ENCODE measurements at regions not wholly inside any gene's neighbourhood (a gene's known extent, or its start where the extent isn't known, plus 50 kb on each side); places are given as distances from the start of the nearest gene placed in this dataset.

GRCh38 chr1:192266645-192267044, 50.1 kb upstream of the RGS21 start:
- no TSS peak for BruUV-seq (replicated peaks)
- no peaks in the 10 kb centered on the region for H3K9me3 ChIP-seq (ENCODE audit: low read length)
- no peak overlapping the region for H3K9ac ChIP-seq (ENCODE audit: low read length)
- no peak overlapping the region for H2AFZ ChIP-seq (ENCODE audit: low read length)
- H3K27ac ChIP-seq (ENCODE audit: low read length): no peak overlapping the region
- no peaks in the 10 kb centered on the region for H4K20me1 ChIP-seq (ENCODE audit: low read length)
- CTCF ChIA-PET: no interaction called here
- no peak for TF ChIP-seq CTCF (conservative IDR thresholded peaks at IDR 0.05; ENCODE audit: low read depth, low read length)
- TF ChIP-seq EZH2phosphoT487 (IDR thresholded peaks at IDR 0.05; ENCODE audit: borderline replicate concordance, low read length): no peak
- no peak for TF ChIP-seq EZH2 (IDR thresholded peaks at IDR 0.05; ENCODE audit: low read length, unreplicated experiment)
- H3K4me3 ChIP-seq (ENCODE audit: low read length): no peak overlapping the region
- H3K9me2 ChIP-seq (replicated peaks; ENCODE audit: low read length): no peaks in the 10 kb centered on the region
- H3F3A ChIP-seq (ENCODE audit: low read length, unreplicated experiment): no peaks in the 10 kb centered on the region
- POLR2A ChIA-PET (ENCODE audit: unreplicated experiment): no interaction called here
- H3K27me3 ChIP-seq (ENCODE audit: low read length): no peaks in the 10 kb centered on the region
- intact Hi-C loops (cut with micrococcal nuclease): no loop called here
- ATAC-seq (no peak), DNase-seq (no peak)
- 0 out of 2 replicates have a peak, but pooled peaks cover 4% of the 10 kb centered on the region for H3K4me1 ChIP-seq (ENCODE audit: insufficient read depth, low read length)
- H3K36me3 ChIP-seq (ENCODE audit: low read depth, low read length): no peaks in the 10 kb centered on the region
- H3K79me2 ChIP-seq (ENCODE audit: low read length): no peaks in the 10 kb centered on the region
- no peak overlapping the region for H3K4me2 ChIP-seq (ENCODE audit: low read length)

Measured in PC-3 (cell line).